Thyroid gland (tissue), 4 donors: ENCODE measurements at regions not wholly inside any gene's neighbourhood (a gene's known extent, or its start where the extent isn't known, plus 50 kb on each side); places are given as distances from the start of the nearest gene placed in this dataset.

Source experiments
- DNase-seq, 2 donors: peaks; one replicate each; pipeline ENCODE4 v3.0.0-alpha.2; 2019
- H3K27ac ChIP-seq, 3 donors: fragments of 200-600 bp; sonication (generic); 1 replicate in 2 of 3; 2 replicates in 1 of 3; pipeline ENCODE4 v1.5.1; 2016 to 2019; ENCODE audit warnings: mild to moderate bottlenecking in 1 of 3, moderate library complexity in 1 of 3
- H3K27me3 ChIP-seq: fragments of 200-600 bp; sonication (generic); one replicate; pipeline ENCODE4 v1.5.1; 2019
- H3K36me3 ChIP-seq, 2 donors: fragments of 200-600 bp; sonication (generic); one replicate each; pipeline ENCODE4 v1.5.1; 2016 to 2019
- H3K4me1 ChIP-seq, 2 donors: fragments of 200-600 bp; sonication (generic); one replicate each; pipeline ENCODE4 v1.5.1; 2017 to 2019
- H3K4me3 ChIP-seq, 3 donors: fragments of 200-600 bp; sonication (generic); replicated peaks in 1 of 3; 1 replicate in 2 of 3; 2 replicates in 1 of 3; pipeline ENCODE4 v1.5.1; 2016; ENCODE audit warnings: mild to moderate bottlenecking in 1 of 3
- H3K9me3 ChIP-seq: fragments of 200-600 bp; sonication (generic); one replicate; pipeline ENCODE4 v1.5.1; 2017
- POLR2A ChIP-seq, 2 donors: fragments of 450-650 bp; IDR thresholded peaks; one replicate each; pipeline ENCODE4 v1.6.1; 2017; ENCODE audit warnings: antibody characterized with exemption in 2 of 2, mild to moderate bottlenecking in 2 of 2, moderate library complexity in 1 of 2
- WGBS, 2 donors: methylation state at CpG; one replicate each; pipeline ENCODE4 v1.1.5; 2017; 5-methylcytosine and 5-hydroxymethylcytosine counted together
- intact Hi-C: fragments of 100-400 bp; cut with DNase I; formaldehyde crosslinking; loops from one replicate; pipeline ENCODE4 v1.15.1; 2023
- TF ChIP-seq, protein P1 (sequence below), 6 experiments: fragments of 200-600 bp in 3 of 6; fragments of 450-650 bp in 3 of 6; sonication (generic) in 3 of 6; IDR thresholded peaks; one replicate each; pipeline ENCODE4 v1.5.1; 2016 to 2019; ENCODE audit warnings: antibody characterized with exemption in 6 of 6, mild to moderate bottlenecking in 2 of 6, inconsistent platforms in 1 of 6, moderate library complexity in 1 of 6

DNA sequence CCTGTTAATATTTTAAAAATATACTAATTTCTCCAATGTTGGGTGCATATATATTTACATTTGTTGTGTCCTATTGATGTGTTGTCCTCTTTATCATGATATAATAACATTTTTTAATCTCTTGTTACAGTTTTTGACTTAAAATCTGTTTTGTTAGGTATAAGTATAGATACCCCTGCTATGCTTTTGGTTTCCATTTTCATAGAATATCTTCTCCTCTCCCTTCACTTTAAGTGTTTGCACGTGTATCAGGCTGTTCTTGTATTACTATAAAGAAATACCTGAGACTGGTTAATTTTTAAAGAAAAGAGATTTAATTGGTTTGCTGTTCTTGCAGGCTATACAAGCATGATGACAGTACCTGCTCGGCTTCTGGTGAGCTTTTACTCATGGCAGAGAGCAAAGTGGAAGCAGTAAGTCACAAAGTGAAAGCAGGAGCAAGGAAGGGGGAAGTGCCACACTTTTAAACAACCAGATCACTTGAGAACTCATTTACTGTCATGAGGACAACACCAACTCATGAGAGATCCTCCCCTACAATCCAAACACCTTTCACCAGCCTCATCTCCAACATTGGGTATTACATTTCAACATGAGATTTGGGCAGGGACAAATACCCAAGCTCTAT lies 340.5 kb upstream of the SYNCRIP start:
- H3K4me1 ChIP-seq = no peaks in the 10 kb centered on the region
- intact Hi-C loops = no loop called here
- H3K27ac ChIP-seq = no peak overlapping the region
- H3K9me3 ChIP-seq = no peaks in the 10 kb centered on the region
- no peaks in the 10 kb centered on the region for H3K36me3 ChIP-seq
- WGBS, 2 donors = 74% methylated on average over 2 of the region's 2 CpGs
- TF ChIP-seq, protein P1, sequence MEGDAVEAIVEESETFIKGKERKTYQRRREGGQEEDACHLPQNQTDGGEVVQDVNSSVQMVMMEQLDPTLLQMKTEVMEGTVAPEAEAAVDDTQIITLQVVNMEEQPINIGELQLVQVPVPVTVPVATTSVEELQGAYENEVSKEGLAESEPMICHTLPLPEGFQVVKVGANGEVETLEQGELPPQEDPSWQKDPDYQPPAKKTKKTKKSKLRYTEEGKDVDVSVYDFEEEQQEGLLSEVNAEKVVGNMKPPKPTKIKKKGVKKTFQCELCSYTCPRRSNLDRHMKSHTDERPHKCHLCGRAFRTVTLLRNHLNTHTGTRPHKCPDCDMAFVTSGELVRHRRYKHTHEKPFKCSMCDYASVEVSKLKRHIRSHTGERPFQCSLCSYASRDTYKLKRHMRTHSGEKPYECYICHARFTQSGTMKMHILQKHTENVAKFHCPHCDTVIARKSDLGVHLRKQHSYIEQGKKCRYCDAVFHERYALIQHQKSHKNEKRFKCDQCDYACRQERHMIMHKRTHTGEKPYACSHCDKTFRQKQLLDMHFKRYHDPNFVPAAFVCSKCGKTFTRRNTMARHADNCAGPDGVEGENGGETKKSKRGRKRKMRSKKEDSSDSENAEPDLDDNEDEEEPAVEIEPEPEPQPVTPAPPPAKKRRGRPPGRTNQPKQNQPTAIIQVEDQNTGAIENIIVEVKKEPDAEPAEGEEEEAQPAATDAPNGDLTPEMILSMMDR (IDR thresholded peaks at IDR 0.05) = no peak
- TF ChIP-seq POLR2A (IDR thresholded peaks at IDR 0.05) = no peak
- H3K27me3 ChIP-seq = no peaks in the 10 kb centered on the region
- H3K4me3 ChIP-seq = no peak overlapping the region
- no peak for DNase-seq

DNA sequence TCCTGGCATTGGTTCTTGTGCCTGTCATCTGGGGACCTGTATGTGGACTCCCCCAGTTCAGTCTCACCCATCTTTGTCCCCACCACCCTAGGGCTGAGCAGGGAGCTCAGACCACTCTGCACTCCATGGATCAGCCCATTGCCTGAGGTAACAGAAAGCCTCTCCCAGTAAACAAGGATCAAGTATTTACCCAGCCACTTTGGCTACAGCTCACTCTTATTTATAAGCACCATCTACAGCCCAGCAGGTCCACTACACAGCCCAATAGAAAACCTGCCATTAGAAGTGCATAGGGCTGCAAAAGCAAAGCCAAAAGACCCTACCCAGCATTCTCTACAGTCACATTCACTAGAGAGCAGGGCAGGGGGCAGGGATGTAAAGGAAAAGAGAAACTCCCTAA lies 335.0 kb upstream of the SYNCRIP start:
- Histone ChIP-seq H3K36me3 (no peaks in the 10 kb centered on the region), H3K27ac (no peak overlapping the region), H3K4me3 (no peak overlapping the region), H3K27me3 (no peaks in the 10 kb centered on the region), H3K4me1 (no peaks in the 10 kb centered on the region), H3K9me3 (no peaks in the 10 kb centered on the region)
- DNase-seq = no peak
- TF ChIP-seq POLR2A (IDR thresholded peaks at IDR 0.05) = no peak
- TF ChIP-seq, protein P1 (IDR thresholded peaks at IDR 0.05) = no peak
- intact Hi-C loops = no loop called here

DNA sequence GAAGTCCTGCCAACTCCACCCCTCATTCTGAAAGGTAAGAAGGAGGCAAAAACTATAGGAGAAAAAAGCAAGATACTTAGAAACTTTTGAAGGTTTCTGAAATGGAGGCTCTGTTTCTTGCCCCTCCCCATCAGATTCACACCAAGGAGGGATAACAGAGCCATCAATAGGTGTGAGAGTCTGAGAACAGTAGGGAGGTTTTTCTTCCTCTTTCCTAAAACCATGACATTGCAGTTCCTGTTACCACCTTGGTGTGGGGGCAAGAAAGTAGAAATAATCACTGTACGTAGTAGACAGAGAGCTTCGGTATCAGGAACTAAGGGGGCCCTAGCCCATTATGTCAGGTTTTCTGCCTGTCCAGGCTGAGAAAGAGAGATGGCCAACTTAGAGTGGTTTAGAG lies 333.3 kb upstream of the SYNCRIP start:
- no peak overlapping the region for H3K27ac ChIP-seq
- no peak for DNase-seq
- no peaks in the 10 kb centered on the region for H3K9me3 ChIP-seq
- no peaks in the 10 kb centered on the region for H3K4me1 ChIP-seq
- WGBS, 2 donors = 86 to 89% methylated on average over 2 of the region's 2 CpGs
- no peaks in the 10 kb centered on the region for H3K27me3 ChIP-seq
- H3K36me3 ChIP-seq = no peaks in the 10 kb centered on the region
- intact Hi-C loops = no loop called here
- no peak overlapping the region for H3K4me3 ChIP-seq
- no peak for TF ChIP-seq POLR2A (IDR thresholded peaks at IDR 0.05)
- TF ChIP-seq, protein P1 (IDR thresholded peaks at IDR 0.05) = no peak

DNA sequence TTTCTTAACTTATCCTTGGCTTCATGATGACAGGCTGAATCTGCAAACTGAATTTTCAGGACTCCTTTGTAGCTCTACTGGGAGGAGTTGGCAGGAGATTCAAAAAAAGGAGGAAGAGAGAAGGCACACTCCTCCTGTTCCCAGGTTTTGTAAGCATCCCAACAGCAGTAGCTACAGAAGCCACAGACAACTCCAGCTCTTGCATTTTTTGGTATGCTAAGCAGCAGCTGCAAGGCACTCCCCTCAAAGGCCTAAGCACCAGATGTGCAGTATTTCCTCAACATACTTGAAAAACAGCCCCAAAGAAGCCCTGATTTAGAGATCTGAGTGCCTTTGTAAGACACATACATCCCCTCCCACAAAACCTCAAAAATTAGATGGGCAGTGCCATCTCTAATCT lies 328.6 kb upstream of the SYNCRIP start:
- Histone ChIP-seq H3K36me3 (no peaks in the 10 kb centered on the region), H3K27me3 (no peaks in the 10 kb centered on the region), H3K9me3 (no peaks in the 10 kb centered on the region), H3K4me1 (no peaks in the 10 kb centered on the region), H3K27ac (no peak overlapping the region), H3K4me3 (no peak overlapping the region)
- intact Hi-C loops = no loop called here
- TF ChIP-seq POLR2A (IDR thresholded peaks at IDR 0.05) = no peak
- TF ChIP-seq, protein P1 (IDR thresholded peaks at IDR 0.05) = no peak
- no peak for DNase-seq

DNA sequence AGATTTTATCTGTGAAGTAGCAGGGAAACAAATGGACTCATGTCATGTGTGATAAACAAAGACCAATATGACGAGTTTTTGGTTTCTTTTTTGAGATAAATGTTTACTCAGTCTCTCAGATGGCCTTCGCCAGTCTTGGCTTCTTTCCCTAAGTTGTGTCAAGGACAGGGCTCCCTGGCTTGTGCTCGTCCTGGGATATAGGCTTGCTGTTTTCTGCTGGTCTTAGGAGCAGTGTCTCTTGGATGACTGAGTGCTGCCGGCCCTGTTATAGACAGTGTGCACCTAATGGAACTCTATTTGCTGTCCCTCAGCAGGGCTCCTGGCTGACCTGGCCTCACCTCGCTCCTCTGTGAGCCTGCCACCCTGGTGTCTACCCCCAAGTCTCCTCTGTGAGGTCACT lies 324.1 kb upstream of the SYNCRIP start:
- H3K36me3 ChIP-seq = no peaks in the 10 kb centered on the region
- H3K4me3 ChIP-seq = no peak overlapping the region
- H3K9me3 ChIP-seq = no peaks in the 10 kb centered on the region
- WGBS, 2 donors = 51 to 54% methylated on average over 5 of the region's 5 CpGs
- H3K27me3 ChIP-seq = no peaks in the 10 kb centered on the region
- DNase-seq = no peak
- no peak overlapping the region for H3K27ac ChIP-seq
- intact Hi-C loops = no loop called here
- TF ChIP-seq, protein P1 (IDR thresholded peaks at IDR 0.05) = no peak
- no peak for TF ChIP-seq POLR2A (IDR thresholded peaks at IDR 0.05)
- no peaks in the 10 kb centered on the region for H3K4me1 ChIP-seq
